HEK293 (cell line): ENCODE measurements at regions not wholly inside any gene's neighbourhood (a gene's known extent, or its start where the extent isn't known, plus 50 kb on each side); places are given as distances from the start of the nearest gene placed in this dataset.

Experiments
- CTCF ChIA-PET: fragments of 350-600 bp; formaldehyde crosslinking; extraction: SDS; loops from one replicate; lab custom pipeline; 2021; ENCODE audit warnings: antibody characterized with exemption; lab: Yijun Ruan, JAX
- POLR2A ChIA-PET: fragments of 300-600 bp; formaldehyde crosslinking; extraction: SDS; loops from one replicate; lab custom pipeline; 2020; ENCODE audit warnings: antibody characterized with exemption, inconsistent platforms; lab: Yijun Ruan, JAX
- H3K27ac ChIP-seq: fragments of 200-500 bp; sonication (Bioruptor generic); 2 replicates; pipeline ENCODE4 v1.5.1; 2014; ENCODE audit warnings: low read depth, low read length, control low read depth, inconsistent platforms; ENCODE audit errors: extremely low read depth
- H3K36me3 ChIP-seq, 2 experiments: fragments of 200-500 bp in 1 of 2; sonication (Bioruptor generic) in 1 of 2; 1 replicate in 1 of 2; 2 replicates in 1 of 2; pipeline ENCODE4 v1.5.1; 2014 to 2017; ENCODE audit warnings: inconsistent platforms in 2 of 2, low read length in 2 of 2; ENCODE audit not compliant: control insufficient read depth in 2 of 2, insufficient read depth in 1 of 2
- H3K4me1 ChIP-seq: fragments of 200-500 bp; sonication (Bioruptor generic); 2 replicates; pipeline ENCODE4 v1.5.1; 2014; ENCODE audit warnings: mild to moderate bottlenecking, low read length, inconsistent platforms; ENCODE audit not compliant: control insufficient read depth, insufficient read depth
- H3K4me3 ChIP-seq: 2 replicates; pipeline ENCODE4 v1.5.1; 2011; ENCODE audit warnings: low read depth, mild to moderate bottlenecking, control low read depth, low read length, moderate library complexity
- H3K9me3 ChIP-seq: fragments of 200-500 bp; sonication (Bioruptor generic); 2 replicates; pipeline ENCODE4 v1.5.1; 2014; ENCODE audit warnings: low read depth, low read length, inconsistent platforms; ENCODE audit not compliant: control insufficient read depth, insufficient read depth
- GFI1B ChIP-seq: fragments of 450-650 bp; formaldehyde crosslinking; IDR thresholded peaks from 2 replicates; pipeline ENCODE4 v1.5.1; 2016; ENCODE audit warnings: missing biosample characterization, missing genetic modification characterization
- GLIS2 ChIP-seq: fragments of 450-650 bp; formaldehyde crosslinking; IDR thresholded peaks from 2 replicates; pipeline ENCODE4 v1.5.1; 2016; ENCODE audit warnings: missing biosample characterization, missing genetic modification characterization
- RBAK ChIP-seq: fragments of 450-650 bp; formaldehyde crosslinking; IDR thresholded peaks from 2 replicates; pipeline ENCODE4 v1.5.1; 2016; ENCODE audit warnings: missing biosample characterization, missing genetic modification characterization
- ZBTB17 ChIP-seq: fragments of 450-650 bp; formaldehyde crosslinking; IDR thresholded peaks from 2 replicates; pipeline ENCODE4 v1.5.1; 2016; ENCODE audit warnings: missing biosample characterization, missing genetic modification characterization
- ZBTB21 ChIP-seq: fragments of 450-650 bp; formaldehyde crosslinking; IDR thresholded peaks from 2 replicates; pipeline ENCODE4 v1.5.1; 2017; ENCODE audit warnings: missing biosample characterization, missing genetic modification characterization
- ZNF133 ChIP-seq: fragments of 450-650 bp; formaldehyde crosslinking; IDR thresholded peaks from 2 replicates; pipeline ENCODE4 v1.5.1; 2016; ENCODE audit warnings: missing biosample characterization, missing genetic modification characterization
- ZNF146 ChIP-seq: fragments of 450-650 bp; formaldehyde crosslinking; IDR thresholded peaks from 2 replicates; pipeline ENCODE4 v1.5.1; 2016; ENCODE audit warnings: missing biosample characterization, missing genetic modification characterization
- ZNF221 ChIP-seq: fragments of 450-650 bp; formaldehyde crosslinking; IDR thresholded peaks from 2 replicates; pipeline ENCODE4 v1.5.1; 2017; ENCODE audit warnings: missing biosample characterization, missing genetic modification characterization, borderline replicate concordance
- ZNF23 ChIP-seq: fragments of 450-650 bp; formaldehyde crosslinking; IDR thresholded peaks from 2 replicates; pipeline ENCODE4 v1.5.1; 2016; ENCODE audit warnings: missing biosample characterization, missing genetic modification characterization, borderline replicate concordance
- ZNF266 ChIP-seq: fragments of 450-650 bp; formaldehyde crosslinking; IDR thresholded peaks from 2 replicates; pipeline ENCODE4 v1.5.1; 2016; ENCODE audit warnings: missing biosample characterization, missing genetic modification characterization, low read depth
- ZNF404 ChIP-seq: fragments of 450-650 bp; formaldehyde crosslinking; IDR thresholded peaks from 2 replicates; pipeline ENCODE4 v1.5.1; 2017; ENCODE audit warnings: missing biosample characterization, missing genetic modification characterization
- ZNF416 ChIP-seq: fragments of 450-650 bp; formaldehyde crosslinking; IDR thresholded peaks from 2 replicates; pipeline ENCODE4 v1.5.1; 2016; ENCODE audit warnings: missing biosample characterization, missing genetic modification characterization
- ZNF571 ChIP-seq: fragments of 450-650 bp; formaldehyde crosslinking; IDR thresholded peaks from 2 replicates; pipeline ENCODE4 v1.5.0; 2017; ENCODE audit warnings: missing biosample characterization, missing genetic modification characterization
- ZNF600 ChIP-seq: fragments of 450-650 bp; formaldehyde crosslinking; IDR thresholded peaks from 2 replicates; pipeline ENCODE4 v1.5.1; 2016; ENCODE audit warnings: missing biosample characterization, missing genetic modification characterization
- ZNF623 ChIP-seq: fragments of 450-650 bp; formaldehyde crosslinking; IDR thresholded peaks from 2 replicates; pipeline ENCODE4 v1.5.1; 2016; ENCODE audit warnings: missing biosample characterization, missing genetic modification characterization
- TF ChIP-seq, protein P1 (sequence below): fragments of 450-650 bp; formaldehyde crosslinking; IDR thresholded peaks from 2 replicates; pipeline ENCODE4 v1.5.1; 2016; ENCODE audit warnings: missing biosample characterization, missing genetic modification characterization
- TF ChIP-seq, protein P2 (sequence below): fragments of 450-650 bp; formaldehyde crosslinking; IDR thresholded peaks from 2 replicates; pipeline ENCODE4 v1.5.1; 2016; ENCODE audit warnings: missing biosample characterization, missing genetic modification characterization
- TF ChIP-seq, protein P3 (sequence below): fragments of 450-650 bp; formaldehyde crosslinking; IDR thresholded peaks from 2 replicates; pipeline ENCODE4 v1.5.1; 2017; ENCODE audit warnings: missing biosample characterization, missing genetic modification characterization
- TF ChIP-seq, protein P4 (sequence below): fragments of 450-650 bp; formaldehyde crosslinking; IDR thresholded peaks from 2 replicates; pipeline ENCODE4 v1.5.1; 2016; ENCODE audit warnings: missing biosample characterization, missing genetic modification characterization

GRCh38 chr7:118974836-118975235, 750.3 kb downstream of the ANKRD7 start:
- POLR2A ChIA-PET = no interaction called here
- TF ChIP-seq, protein P1, sequence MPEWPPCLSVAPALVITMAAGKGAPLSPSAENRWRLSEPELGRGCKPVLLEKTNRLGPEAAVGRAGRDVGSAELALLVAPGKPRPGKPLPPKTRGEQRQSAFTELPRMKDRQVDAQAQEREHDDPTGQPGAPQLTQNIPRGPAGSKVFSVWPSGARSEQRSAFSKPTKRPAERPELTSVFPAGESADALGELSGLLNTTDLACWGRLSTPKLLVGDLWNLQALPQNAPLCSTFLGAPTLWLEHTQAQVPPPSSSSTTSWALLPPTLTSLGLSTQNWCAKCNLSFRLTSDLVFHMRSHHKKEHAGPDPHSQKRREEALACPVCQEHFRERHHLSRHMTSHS (tag by site-specific recombination) = no peak
- TF ChIP-seq ZNF266 (tag by site-specific recombination) (no peak), ZNF623 (tag by site-specific recombination) (no peak), ZNF600 (tag by site-specific recombination) (no peak), ZNF133 (tag by site-specific recombination) (no peak), ZNF146 (tag by site-specific recombination) (no peak), ZBTB21 (tag by site-specific recombination) (no peak)
- TF ChIP-seq, protein P2, sequence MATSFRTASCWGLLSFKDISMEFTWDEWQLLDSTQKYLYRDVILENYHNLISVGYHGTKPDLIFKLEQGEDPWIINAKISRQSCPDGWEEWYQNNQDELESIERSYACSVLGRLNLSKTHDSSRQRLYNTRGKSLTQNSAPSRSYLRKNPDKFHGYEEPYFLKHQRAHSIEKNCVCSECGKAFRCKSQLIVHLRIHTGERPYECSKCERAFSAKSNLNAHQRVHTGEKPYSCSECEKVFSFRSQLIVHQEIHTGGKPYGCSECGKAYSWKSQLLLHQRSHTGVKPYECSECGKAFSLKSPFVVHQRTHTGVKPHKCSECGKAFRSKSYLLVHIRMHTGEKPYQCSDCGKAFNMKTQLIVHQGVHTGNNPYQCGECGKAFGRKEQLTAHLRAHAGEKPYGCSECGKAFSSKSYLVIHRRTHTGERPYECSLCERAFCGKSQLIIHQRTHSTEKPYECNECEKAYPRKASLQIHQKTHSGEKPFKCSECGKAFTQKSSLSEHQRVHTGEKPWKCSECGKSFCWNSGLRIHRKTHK (tag by site-specific recombination) = no peak
- no peaks in the 10 kb centered on the region for H3K9me3 ChIP-seq
- H3K27ac ChIP-seq = no peak overlapping the region
- H3K4me3 ChIP-seq = no peak overlapping the region
- H3K36me3 ChIP-seq = no peaks in the 10 kb centered on the region
- CTCF ChIA-PET = interaction anchor here (1.1 kb wide), 1 partner anchor 24 kb away, joined by 3 read pairs; no protein-coding TSS in a partner anchor
- H3K4me1 ChIP-seq = no peaks in the 10 kb centered on the region

- Histone ChIP-seq H3K4me3 (no peak overlapping the region), H3K4me1 (no peaks in the 10 kb centered on the region), H3K36me3 (no peaks in the 10 kb centered on the region), H3K27ac (no peak overlapping the region), H3K9me3 (no peaks in the 10 kb centered on the region)
- TF ChIP-seq ZNF23 (tag by site-specific recombination) (no peak), ZNF623 (tag by site-specific recombination) (no peak), ZNF571 (tag by site-specific recombination) (no peak), ZNF404 (tag by site-specific recombination) (no peak), ZNF221 (tag by site-specific recombination) (no peak), RBAK (tag by site-specific recombination) (no peak), ZNF133 (tag by site-specific recombination) (no peak), ZBTB17 (no peak), GLIS2 (no peak), ZNF416 (tag by site-specific recombination) (no peak), ZNF600 (tag by site-specific recombination) (no peak), GFI1B (tag by site-specific recombination) (no peak)
- TF ChIP-seq, protein P3, sequence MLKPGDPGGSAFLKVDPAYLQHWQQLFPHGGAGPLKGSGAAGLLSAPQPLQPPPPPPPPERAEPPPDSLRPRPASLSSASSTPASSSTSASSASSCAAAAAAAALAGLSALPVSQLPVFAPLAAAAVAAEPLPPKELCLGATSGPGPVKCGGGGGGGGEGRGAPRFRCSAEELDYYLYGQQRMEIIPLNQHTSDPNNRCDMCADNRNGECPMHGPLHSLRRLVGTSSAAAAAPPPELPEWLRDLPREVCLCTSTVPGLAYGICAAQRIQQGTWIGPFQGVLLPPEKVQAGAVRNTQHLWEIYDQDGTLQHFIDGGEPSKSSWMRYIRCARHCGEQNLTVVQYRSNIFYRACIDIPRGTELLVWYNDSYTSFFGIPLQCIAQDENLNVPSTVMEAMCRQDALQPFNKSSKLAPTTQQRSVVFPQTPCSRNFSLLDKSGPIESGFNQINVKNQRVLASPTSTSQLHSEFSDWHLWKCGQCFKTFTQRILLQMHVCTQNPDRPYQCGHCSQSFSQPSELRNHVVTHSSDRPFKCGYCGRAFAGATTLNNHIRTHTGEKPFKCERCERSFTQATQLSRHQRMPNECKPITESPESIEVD (tag by site-specific recombination) = no peak
- TF ChIP-seq, protein P4, sequence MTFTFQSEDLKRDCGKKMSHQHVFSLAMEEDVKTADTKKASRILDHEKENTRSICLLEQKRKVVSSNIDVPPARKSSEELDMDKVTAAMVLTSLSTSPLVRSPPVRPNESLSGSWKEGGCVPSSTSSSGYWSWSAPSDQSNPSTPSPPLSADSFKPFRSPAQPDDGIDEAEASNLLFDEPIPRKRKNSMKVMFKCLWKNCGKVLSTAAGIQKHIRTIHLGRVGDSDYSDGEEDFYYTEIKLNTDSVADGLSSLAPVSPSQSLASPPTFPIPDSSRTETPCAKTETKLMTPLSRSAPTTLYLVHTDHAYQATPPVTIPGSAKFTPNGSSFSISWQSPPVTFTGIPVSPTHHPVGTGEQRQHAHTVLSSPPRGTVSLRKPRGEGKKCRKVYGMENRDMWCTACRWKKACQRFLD (tag by site-specific recombination) = no peak
- CTCF ChIA-PET = no interaction called here
- POLR2A ChIA-PET = no interaction called here
Observed at GRCh38 chr7:118995350-118995749, 770.8 kb downstream of the ANKRD7 start.
